Medulla oblongata (tissue), 1 donor: ENCODE measurements at regions not wholly inside any gene's neighbourhood (a gene's known extent, or its start where the extent isn't known, plus 50 kb on each side); places are given as distances from the start of the nearest gene placed in this dataset.

Source experiments
- DNase-seq: peaks from one replicate; pipeline ENCODE4 v3.0.0-alpha.2; 2015; ENCODE audit errors: extremely low spot score

GRCh38 chr3:40810813-40811212, 286.1 kb downstream of the ZNF621 start:
- DNase-seq, result no peak

DNA sequence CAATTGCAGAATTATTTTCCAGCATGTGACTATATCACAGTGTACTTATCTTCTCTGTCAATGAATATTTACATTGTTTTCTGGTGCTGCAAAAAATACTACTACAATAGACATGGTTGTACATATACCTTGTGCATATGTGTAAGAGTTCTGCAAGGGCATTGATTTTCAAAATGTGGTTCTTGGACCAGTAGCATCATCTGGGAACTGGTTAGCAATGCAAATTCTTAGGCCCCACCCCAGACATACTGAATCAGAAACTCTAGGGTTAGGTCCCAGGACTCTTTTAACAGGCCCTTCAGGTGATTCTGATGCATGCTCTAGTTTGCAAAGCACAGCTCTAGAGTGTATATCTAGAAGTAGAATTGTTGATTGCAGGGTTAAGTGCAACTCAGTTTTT, 292.3 kb downstream of the ZNF621 start:
- no peak for DNase-seq

GRCh38 chr3:40821315-40821714, 296.6 kb downstream of the ZNF621 start:
- no peak for DNase-seq

DNA sequence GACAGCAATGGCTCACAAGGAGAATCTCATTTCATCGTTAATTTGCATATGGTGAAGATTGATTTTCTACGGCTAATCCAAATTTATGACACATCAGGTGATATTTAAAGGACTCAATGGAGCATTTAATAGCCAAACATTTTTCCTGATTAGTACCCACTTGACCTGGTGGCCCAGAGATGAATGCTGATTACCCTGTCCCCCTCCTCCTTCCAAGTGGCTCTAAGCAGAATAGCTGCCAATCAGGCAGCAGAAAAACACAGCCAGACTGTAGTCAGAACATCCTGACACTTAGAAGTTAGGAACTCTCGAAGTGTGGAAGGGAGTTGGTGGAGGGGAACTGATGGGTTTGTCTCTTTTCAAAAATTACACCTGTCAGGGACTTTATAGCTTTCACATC, 302.5 kb downstream of the ZNF621 start:
- DNase-seq, result no peak

GRCh38 chr3:40827942-40828688, 303.4 kb downstream of the ZNF621 start:
- no peak for DNase-seq

DNA sequence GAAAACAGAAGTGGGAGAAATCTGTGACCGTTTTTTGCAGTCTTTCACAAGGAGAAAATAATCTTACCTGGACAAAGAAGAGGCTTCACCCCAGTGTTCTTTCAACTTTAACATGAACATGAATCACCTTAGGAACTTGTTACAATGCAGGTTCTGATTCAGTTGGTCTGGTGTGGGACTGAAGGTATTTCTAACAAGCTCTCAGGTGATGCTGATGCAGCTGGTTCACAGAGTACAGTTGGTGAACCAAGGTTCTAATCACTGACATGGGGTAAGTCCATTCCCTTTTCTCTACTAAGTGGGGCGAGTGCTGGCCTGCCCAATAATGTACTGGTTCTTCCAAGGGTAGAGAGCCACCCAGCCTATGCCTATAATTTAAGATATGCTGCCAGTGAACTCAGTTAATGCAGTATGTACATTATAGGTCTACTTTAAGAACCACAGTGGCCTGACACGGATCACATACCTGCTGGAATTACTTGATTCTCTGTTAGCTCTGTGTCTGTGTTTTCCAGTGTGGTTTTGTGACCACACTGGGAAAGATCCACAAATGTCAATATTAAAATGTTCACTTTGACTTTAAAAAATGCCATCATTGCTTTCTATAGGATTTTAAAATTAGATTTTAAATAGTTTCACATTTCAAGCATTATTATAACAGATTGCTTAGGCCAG, 304.1 kb downstream of the ZNF621 start:
- no peak for DNase-seq

GRCh38 chr3:40829876-40830275, 305.1 kb downstream of the ZNF621 start:
- no peak for DNase-seq

DNA sequence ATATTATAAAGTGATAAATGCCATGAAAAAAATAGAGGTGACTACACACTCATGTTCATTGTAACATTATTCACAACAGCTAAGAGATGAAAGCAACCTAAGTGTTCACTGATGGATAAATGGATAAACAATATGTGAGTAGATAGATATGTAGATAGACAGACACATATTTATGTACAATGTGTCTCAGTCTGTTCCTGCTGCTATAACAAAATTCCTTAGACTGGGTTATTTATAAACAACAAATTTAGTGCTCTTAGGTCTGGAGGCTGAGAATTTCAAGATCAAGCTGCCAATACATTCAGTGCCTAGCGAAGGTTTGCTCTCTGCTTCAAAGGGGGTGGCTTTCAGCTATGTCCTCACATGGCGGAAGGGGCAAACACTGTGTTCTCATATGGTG, 312.5 kb downstream of the ZNF621 start:
- no peak for DNase-seq

DNA sequence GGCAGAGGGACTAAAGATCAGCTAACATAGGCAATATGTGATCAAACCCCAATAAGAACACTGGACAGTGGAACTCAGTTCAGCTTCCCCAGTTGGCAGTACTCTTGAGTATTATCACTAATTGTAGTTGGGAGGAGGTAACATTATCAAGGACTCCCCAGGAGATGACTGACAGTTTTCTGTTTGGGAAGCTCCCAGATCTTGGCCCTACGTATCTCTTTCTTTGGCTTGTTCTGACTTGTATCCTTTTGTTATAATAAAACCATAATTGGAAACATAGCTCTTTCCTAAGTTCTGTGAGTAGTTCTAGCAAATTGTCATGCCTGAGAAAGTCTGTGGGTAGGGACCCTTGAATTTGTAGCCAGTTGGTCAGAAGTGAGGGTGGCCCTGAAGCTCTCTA, 316.4 kb downstream of the ZNF621 start:
- no peak for DNase-seq

- DNase-seq, result no peak
Observed at GRCh38 chr3:40841570-40842109, 316.9 kb downstream of the ZNF621 start.

GRCh38 chr3:40842714-40843113, 318.0 kb downstream of the ZNF621 start:
- DNase-seq, result no peak

- no peak for DNase-seq
Observed at GRCh38 chr3:40843208-40843624, 318.5 kb downstream of the ZNF621 start.

- no peak for DNase-seq
Observed at GRCh38 chr3:40843851-40844548, 319.2 kb downstream of the ZNF621 start.

DNA sequence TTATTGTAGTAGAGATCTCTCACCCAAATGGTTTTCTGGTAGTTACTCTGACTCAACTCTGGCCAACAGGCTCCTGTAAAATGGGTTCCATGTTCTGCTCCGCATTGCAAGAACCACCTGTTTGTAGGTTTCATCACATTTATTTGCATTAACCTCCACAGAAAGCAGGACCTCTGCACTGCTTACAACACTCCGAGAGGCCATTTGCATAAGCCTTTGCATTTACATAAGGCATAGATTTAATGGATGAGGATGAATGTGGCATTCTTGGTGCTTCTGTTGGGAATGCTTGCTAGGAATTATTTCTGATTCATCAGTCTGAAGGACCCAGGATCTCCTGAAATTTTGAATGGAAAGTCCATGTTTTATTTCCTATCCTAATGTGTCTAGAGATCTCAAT, 320.1 kb downstream of the ZNF621 start:
- DNase-seq, result no peak

GRCh38 chr3:40845447-40845846, 320.7 kb downstream of the ZNF621 start:
- DNase-seq, result no peak

DNA sequence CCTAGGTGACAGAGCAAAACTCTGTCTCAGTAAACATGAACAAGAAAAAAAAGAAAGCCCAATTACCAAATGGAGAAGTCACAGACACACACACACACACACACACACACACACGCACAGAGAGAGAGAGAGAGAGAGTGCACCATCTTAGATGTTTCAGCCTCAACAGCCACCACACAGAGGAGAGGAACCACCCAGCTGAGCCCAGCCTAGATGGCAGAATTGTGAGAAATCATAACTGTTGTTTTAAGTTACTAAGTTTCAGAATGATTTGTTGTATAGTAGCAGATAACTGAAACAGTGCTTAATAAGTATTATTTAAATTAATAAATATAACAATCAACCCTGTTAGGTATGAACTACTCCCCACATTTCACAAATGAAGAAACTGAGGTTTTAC, 321.2 kb downstream of the ZNF621 start:
- DNase-seq, result no peak

- DNase-seq, result no peak
Observed at GRCh38 chr3:40846451-40846850, 321.7 kb downstream of the ZNF621 start.

DNA sequence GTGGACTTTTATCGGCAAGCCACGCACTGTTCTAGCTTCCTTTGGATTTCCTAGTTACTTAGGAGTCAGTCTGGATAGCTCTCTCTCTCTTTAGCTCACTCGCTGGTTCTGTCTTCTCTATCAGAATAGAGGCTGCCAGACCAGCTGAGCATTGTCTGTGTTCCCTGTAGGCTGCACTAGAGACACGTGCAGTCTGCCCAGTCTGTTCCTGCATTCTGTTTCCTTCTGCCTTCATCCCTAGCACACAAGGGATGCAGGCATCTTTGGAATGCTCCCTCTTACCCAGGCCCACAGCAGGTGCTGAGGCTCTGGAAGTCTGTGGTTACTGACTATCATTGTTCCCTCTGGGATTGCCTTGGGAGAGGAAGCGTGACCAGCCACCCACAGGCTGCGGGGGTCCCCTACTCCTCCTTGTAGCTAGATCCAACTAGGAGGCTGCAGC, 322.8 kb downstream of the ZNF621 start:
- DNase-seq, result peak; percentile 17

DNA sequence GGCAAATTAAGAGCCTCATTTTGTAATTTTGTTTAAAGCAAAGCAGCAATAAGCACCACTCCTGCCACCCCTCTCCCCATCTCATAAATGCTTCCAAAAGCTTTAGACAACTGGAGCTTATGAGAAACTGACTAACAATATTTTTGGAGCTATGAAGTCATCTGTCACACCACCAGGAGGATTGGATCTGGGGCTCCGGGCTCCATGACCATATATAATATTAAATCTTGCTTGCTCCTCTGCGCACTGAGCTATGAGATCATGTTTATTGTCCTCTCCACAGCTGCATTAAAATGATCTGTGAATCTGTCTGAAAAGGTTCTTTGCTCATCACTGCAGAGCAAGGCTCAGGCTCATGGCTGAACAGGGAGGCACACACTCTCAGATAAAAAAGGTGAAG, 323.7 kb downstream of the ZNF621 start:
- DNase-seq, result no peak

GRCh38 chr3:40850861-40851260, 326.1 kb downstream of the ZNF621 start:
- DNase-seq, result no peak

GRCh38 chr3:40851836-40852235, 327.1 kb downstream of the ZNF621 start:
- no peak for DNase-seq

- no peak for DNase-seq
Observed at GRCh38 chr3:40852712-40853111, 328.0 kb downstream of the ZNF621 start.

- DNase-seq, result no peak
Observed at GRCh38 chr3:40853474-40853873, 328.7 kb downstream of the ZNF621 start.
